ENCODE measurements at regions not wholly inside any gene's neighbourhood (a gene's known extent, or its start where the extent isn't known, plus 50 kb on each side); places are given as distances from the start of the nearest gene placed in this dataset.

GRCh38 chr3:107062787-107063186 lies 314.5 kb upstream of the CCDC54 start:
- DNase-seq: no peak

- DNase-seq: no peak
Measured at GRCh38 chr3:107063351-107063750, 313.9 kb upstream of the CCDC54 start.

- DNase-seq: peak; percentile 24
Measured at GRCh38 chr3:107064405-107065060, 312.7 kb upstream of the CCDC54 start.

GRCh38 chr3:107065094-107065861 lies 312.0 kb upstream of the CCDC54 start:
- DNase-seq: no peak

GRCh38 chr3:107067421-107067820 lies 309.8 kb upstream of the CCDC54 start:
- no peak for DNase-seq

GRCh38 chr3:107068980-107069379 lies 308.3 kb upstream of the CCDC54 start:
- no peak for DNase-seq

- no peak for DNase-seq
Measured at GRCh38 chr3:107076946-107077345, 300.3 kb upstream of the CCDC54 start.

GRCh38 chr3:107077391-107077790 lies 299.8 kb upstream of the CCDC54 start:
- DNase-seq: no peak

- no peak for DNase-seq
Measured at GRCh38 chr3:107082527-107082926, 294.7 kb upstream of the CCDC54 start.

- no peak for DNase-seq
Measured at GRCh38 chr3:107085261-107085660, 292.0 kb upstream of the CCDC54 start.

GRCh38 chr3:107092121-107092520 lies 285.1 kb upstream of the CCDC54 start:
- no peak for DNase-seq

- no peak for DNase-seq
Measured at GRCh38 chr3:107098864-107099263, 278.4 kb upstream of the CCDC54 start.

- peak; percentile 45 for DNase-seq
Measured at GRCh38 chr3:107100137-107100536, 277.1 kb upstream of the CCDC54 start.

- DNase-seq: peak; percentile 45
Measured at GRCh38 chr3:107100573-107100972, 276.7 kb upstream of the CCDC54 start.

- no peak for DNase-seq
Measured at GRCh38 chr3:107103786-107104185, 273.5 kb upstream of the CCDC54 start.

- no peak for DNase-seq
Measured at GRCh38 chr3:107106316-107106715, 270.9 kb upstream of the CCDC54 start.

- no peak for DNase-seq
Measured at GRCh38 chr3:107106907-107107306, 270.3 kb upstream of the CCDC54 start.

- DNase-seq: no peak
Measured at GRCh38 chr3:107110596-107111305, 266.5 kb upstream of the CCDC54 start.

- DNase-seq: no peak
Measured at GRCh38 chr3:107111872-107112271, 265.4 kb upstream of the CCDC54 start.

GRCh38 chr3:107112356-107112755 lies 264.9 kb upstream of the CCDC54 start:
- no peak for DNase-seq

- no peak for DNase-seq
Measured at GRCh38 chr3:107116251-107116650, 261.0 kb upstream of the CCDC54 start.

GRCh38 chr3:107117156-107117555 lies 260.1 kb upstream of the CCDC54 start:
- DNase-seq: no peak

- peak; percentile 3 for DNase-seq
Measured at GRCh38 chr3:107117922-107118536, 259.2 kb upstream of the CCDC54 start.

All from NCI-H526 treated with DMSO at 0.1 percent for 48 hours (cell line).